Activated CD4-positive, alpha-beta T cell treated with anti-CD3 and anti-CD28 coated beads for 36 hours (primary cell): ENCODE measurements at regions not wholly inside any gene's neighbourhood (a gene's known extent, or its start where the extent isn't known, plus 50 kb on each side); places are given as distances from the start of the nearest gene placed in this dataset.

Experiments used
- ATAC-seq: fragments of 200-7000 bp; cut with Tn5 transposase; one replicate; pipeline ENCODE4 v1.10.0; 2021; ENCODE audit warnings: mild to moderate bottlenecking, moderate library complexity
- CTCF ChIA-PET: fragments of 350-600 bp; sonication (Branson Sonifier 250); formaldehyde crosslinking; loops from one replicate; lab custom pipeline; 2021; ENCODE audit warnings: antibody characterized with exemption; lab: Charles Lee
- POLR2A ChIA-PET: fragments of 350-600 bp; sonication (Branson Sonifier 250); formaldehyde crosslinking; loops from one replicate; lab custom pipeline; 2021; ENCODE audit warnings: antibody characterized with exemption, inconsistent platforms; lab: Charles Lee
- DNase-seq: peaks from one replicate; pipeline ENCODE4 v3.0.0-alpha.2; 2020
- H3K27ac Mint-ChIP-seq: one replicate; pipeline ENCODE4 v1.8.0; 2021; ENCODE audit warnings: mixed read lengths
- H3K27me3 Mint-ChIP-seq: one replicate; pipeline ENCODE4 v1.8.0; 2021; ENCODE audit warnings: mixed read lengths
- H3K36me3 Mint-ChIP-seq: one replicate; pipeline ENCODE4 v1.8.0; 2021; ENCODE audit warnings: low read depth, mixed read lengths
- H3K4me1 Mint-ChIP-seq: one replicate; pipeline ENCODE4 v1.8.0; 2021; ENCODE audit warnings: mixed read lengths
- H3K4me3 Mint-ChIP-seq: one replicate; pipeline ENCODE4 v1.8.0; 2021; ENCODE audit warnings: mild to moderate bottlenecking, moderate library complexity, mixed read lengths
- H3K9me3 Mint-ChIP-seq: one replicate; pipeline ENCODE4 v1.8.0; 2021; ENCODE audit warnings: low read depth, mixed read lengths
- intact Hi-C, 2 experiments: fragments of 100-400 bp; cut with DNase I in 1 of 2; cut with micrococcal nuclease in 1 of 2; formaldehyde crosslinking; loops; one replicate each; pipeline versions ENCODE4 v1.14.2 to v1.15.1; 2022 to 2024; cut with DNase I, micrococcal nuclease

GRCh38 chr4:52256522-52256921 is 205.4 kb downstream of the SPATA18 start:
- H3K4me1 Mint-ChIP-seq, result no peaks in the 10 kb centered on the region
- ATAC-seq, result no peak
- ChIA-PET POLR2A (no interaction called here), CTCF (no interaction called here)
- H3K4me3 Mint-ChIP-seq, result no peak overlapping the region
- peaks cover 5% of the 10 kb centered on the region for H3K9me3 Mint-ChIP-seq
- no peak overlapping the region for H3K27ac Mint-ChIP-seq
- H3K27me3 Mint-ChIP-seq, result no peaks in the 10 kb centered on the region
- intact Hi-C loops, result no loop called here
- no peaks in the 10 kb centered on the region for H3K36me3 Mint-ChIP-seq
- DNase-seq, result no peak

- intact Hi-C loops, result no loop called here
- H3K4me3 Mint-ChIP-seq, result no peak overlapping the region
- CTCF ChIA-PET, result no interaction called here
- H3K9me3 Mint-ChIP-seq, result no peaks in the 10 kb centered on the region
- no peaks in the 10 kb centered on the region for H3K36me3 Mint-ChIP-seq
- no peaks in the 10 kb centered on the region for H3K27me3 Mint-ChIP-seq
- no peaks in the 10 kb centered on the region for H3K4me1 Mint-ChIP-seq
- ATAC-seq, result no peak
- DNase-seq, result no peak
- H3K27ac Mint-ChIP-seq, result no peak overlapping the region
- POLR2A ChIA-PET, result no interaction called here
Measured at GRCh38 chr4:52259978-52260377, 208.9 kb downstream of the SPATA18 start.

GRCh38 chr4:52260514-52261210 is 209.6 kb downstream of the SPATA18 start:
- H3K36me3 Mint-ChIP-seq, result no peaks in the 10 kb centered on the region
- CTCF ChIA-PET, result no interaction called here
- ATAC-seq (no peak), DNase-seq (no peak)
- no peak overlapping the region for H3K27ac Mint-ChIP-seq
- no peaks in the 10 kb centered on the region for H3K9me3 Mint-ChIP-seq
- H3K4me3 Mint-ChIP-seq, result no peak overlapping the region
- POLR2A ChIA-PET, result no interaction called here
- no peaks in the 10 kb centered on the region for H3K4me1 Mint-ChIP-seq
- intact Hi-C loops, result no loop called here
- no peaks in the 10 kb centered on the region for H3K27me3 Mint-ChIP-seq

GRCh38 chr4:52263607-52264006 is 212.5 kb downstream of the SPATA18 start:
- H3K4me1 Mint-ChIP-seq, result no peaks in the 10 kb centered on the region
- intact Hi-C loops, result no loop called here
- ATAC-seq (no peak), DNase-seq (no peak)
- no peaks in the 10 kb centered on the region for H3K27me3 Mint-ChIP-seq
- no peaks in the 10 kb centered on the region for H3K9me3 Mint-ChIP-seq
- CTCF ChIA-PET, result interaction anchor here (0.8 kb wide), 1 partner anchor 8 kb away, joined by 3 read pairs; no protein-coding TSS in a partner anchor
- H3K36me3 Mint-ChIP-seq, result no peaks in the 10 kb centered on the region
- POLR2A ChIA-PET, result no interaction called here
- no peak overlapping the region for H3K27ac Mint-ChIP-seq
- no peak overlapping the region for H3K4me3 Mint-ChIP-seq

- H3K4me3 Mint-ChIP-seq, result no peak overlapping the region
- ATAC-seq (no peak), DNase-seq (no peak)
- H3K4me1 Mint-ChIP-seq, result no peaks in the 10 kb centered on the region
- peaks cover 1% of the 10 kb centered on the region for H3K27me3 Mint-ChIP-seq
- peaks cover 2% of the 10 kb centered on the region for H3K9me3 Mint-ChIP-seq
- H3K36me3 Mint-ChIP-seq, result no peaks in the 10 kb centered on the region
- CTCF ChIA-PET, result interaction anchor here (1.3 kb wide), 1 partner anchor 8 kb away, joined by 4 read pairs; no protein-coding TSS in a partner anchor
- H3K27ac Mint-ChIP-seq, result no peak overlapping the region
- intact Hi-C loops, result no loop called here
- POLR2A ChIA-PET, result no interaction called here
Measured at GRCh38 chr4:52265781-52266525, 214.8 kb downstream of the SPATA18 start.

GRCh38 chr4:52266537-52267137 is 215.5 kb downstream of the SPATA18 start:
- H3K9me3 Mint-ChIP-seq, result peaks cover 2% of the 10 kb centered on the region
- intact Hi-C loops, result no loop called here
- no peaks in the 10 kb centered on the region for H3K36me3 Mint-ChIP-seq
- DNase-seq (no peak), ATAC-seq (no peak)
- H3K4me3 Mint-ChIP-seq, result no peak overlapping the region
- peaks cover 1% of the 10 kb centered on the region for H3K27me3 Mint-ChIP-seq
- no peaks in the 10 kb centered on the region for H3K4me1 Mint-ChIP-seq
- CTCF ChIA-PET, result interaction anchor here (1.3 kb wide), 1 partner anchor 9 kb away, joined by 4 read pairs; no protein-coding TSS in a partner anchor
- no peak overlapping the region for H3K27ac Mint-ChIP-seq
- POLR2A ChIA-PET, result interaction anchor here (0.7 kb wide), 1 partner anchor 754 kb away, joined by 3 read pairs; no protein-coding TSS in a partner anchor

- no peak overlapping the region for H3K27ac Mint-ChIP-seq
- no peak for ATAC-seq
- CTCF ChIA-PET, result interaction anchor here (0.8 kb wide), 1 partner anchor 35 kb away, joined by 3 read pairs; no protein-coding TSS in a partner anchor
- no peaks in the 10 kb centered on the region for H3K4me1 Mint-ChIP-seq
- no peak overlapping the region for H3K4me3 Mint-ChIP-seq
- H3K27me3 Mint-ChIP-seq, result peaks cover 1% of the 10 kb centered on the region
- intact Hi-C loops, result no loop called here
- H3K9me3 Mint-ChIP-seq, result peaks cover 7% of the 10 kb centered on the region
- DNase-seq, result no peak
- POLR2A ChIA-PET, result no interaction called here
- H3K36me3 Mint-ChIP-seq, result no peaks in the 10 kb centered on the region
Measured at GRCh38 chr4:52269761-52270160, 218.7 kb downstream of the SPATA18 start.

GRCh38 chr4:52273885-52274284 is 222.8 kb downstream of the SPATA18 start:
- H3K36me3 Mint-ChIP-seq, result no peaks in the 10 kb centered on the region
- ATAC-seq (no peak), DNase-seq (no peak)
- peaks cover 1% of the 10 kb centered on the region for H3K27me3 Mint-ChIP-seq
- H3K27ac Mint-ChIP-seq, result no peak overlapping the region
- intact Hi-C loops, result no loop called here
- peaks cover 17% of the 10 kb centered on the region for H3K9me3 Mint-ChIP-seq
- CTCF ChIA-PET, result no interaction called here
- H3K4me3 Mint-ChIP-seq, result no peak overlapping the region
- H3K4me1 Mint-ChIP-seq, result no peaks in the 10 kb centered on the region
- POLR2A ChIA-PET, result no interaction called here

GRCh38 chr4:52288212-52288855 is 237.2 kb downstream of the SPATA18 start:
- intact Hi-C loops, result no loop called here
- DNase-seq (no peak), ATAC-seq (no peak)
- no peaks in the 10 kb centered on the region for H3K36me3 Mint-ChIP-seq
- no peak overlapping the region for H3K4me3 Mint-ChIP-seq
- no peak overlapping the region for H3K27ac Mint-ChIP-seq
- H3K9me3 Mint-ChIP-seq, result no peaks in the 10 kb centered on the region
- ChIA-PET POLR2A (no interaction called here), CTCF (no interaction called here)
- no peaks in the 10 kb centered on the region for H3K4me1 Mint-ChIP-seq
- no peaks in the 10 kb centered on the region for H3K27me3 Mint-ChIP-seq

- Mint-ChIP-seq H3K27me3 (no peaks in the 10 kb centered on the region), H3K4me3 (no peak overlapping the region), H3K9me3 (no peaks in the 10 kb centered on the region), H3K4me1 (no peaks in the 10 kb centered on the region), H3K36me3 (no peaks in the 10 kb centered on the region), H3K27ac (no peak overlapping the region)
- POLR2A ChIA-PET, result no interaction called here
- CTCF ChIA-PET, result interaction anchor here (1.0 kb wide), 1 partner anchor 43 kb away, joined by 3 read pairs; no protein-coding TSS in a partner anchor
- ATAC-seq, result no peak
- no peak for DNase-seq
- intact Hi-C loops, result no loop called here
Measured at GRCh38 chr4:52290466-52290865, 239.4 kb downstream of the SPATA18 start.

GRCh38 chr4:52292245-52292644 is 241.1 kb downstream of the SPATA18 start:
- Mint-ChIP-seq H3K27ac (no peak overlapping the region), H3K9me3 (no peaks in the 10 kb centered on the region), H3K4me3 (no peak overlapping the region), H3K27me3 (no peaks in the 10 kb centered on the region), H3K4me1 (no peaks in the 10 kb centered on the region), H3K36me3 (no peaks in the 10 kb centered on the region)
- ATAC-seq, result no peak
- POLR2A ChIA-PET, result no interaction called here
- no peak for DNase-seq
- CTCF ChIA-PET, result no interaction called here
- intact Hi-C loops, result no loop called here
